GM12874 (cell line): ENCODE measurements at regions not wholly inside any gene's neighbourhood (a gene's known extent, or its start where the extent isn't known, plus 50 kb on each side); places are given as distances from the start of the nearest gene placed in this dataset.

Experiments used
- CTCF ChIP-seq: IDR thresholded peaks from 2 replicates; pipeline ENCODE4 v1.5.1; 2011; ENCODE audit warnings: low read depth, mild to moderate bottlenecking, control low read depth, low read length, moderate library complexity; ENCODE audit not compliant: insufficient read depth

- no peak for TF ChIP-seq CTCF
Observed at GRCh38 chr1:70674941-70675685, 264.0 kb downstream of the CTH start.

- no peak for TF ChIP-seq CTCF
Observed at GRCh38 chr1:70675737-70676156, 264.7 kb downstream of the CTH start.

- TF ChIP-seq CTCF = peak; percentile 90
Observed at GRCh38 chr1:70685300-70686286, 274.5 kb downstream of the CTH start.

GRCh38 chr1:70688580-70688979 is 277.5 kb downstream of the CTH start:
- TF ChIP-seq CTCF = no peak

GRCh38 chr1:70706381-70707037 is 295.4 kb downstream of the CTH start:
- TF ChIP-seq CTCF = no peak

- no peak for TF ChIP-seq CTCF
Observed at GRCh38 chr1:70707214-70707613, 296.1 kb downstream of the CTH start.

GRCh38 chr1:70714149-70714548 is 303.1 kb downstream of the CTH start:
- no peak for TF ChIP-seq CTCF
